Loucy (cell line): ENCODE measurements at regions not wholly inside any gene's neighbourhood (a gene's known extent, or its start where the extent isn't known, plus 50 kb on each side); places are given as distances from the start of the nearest gene placed in this dataset.
A peak's percentile ranks its signal among the peaks of the same experiment; 100 is the strongest.
"Not testable (repeated sequence)": the region's sequence is repeated elsewhere in the genome, so short reads cannot be mapped to it uniquely, and the experiment has no call there.

Experiments
- H2AFZ ChIP-seq: fragments of 200-600 bp; sonication (generic); 2 replicates; pipeline ENCODE4 v1.6.0; 2016; ENCODE audit warnings: antibody characterized with exemption, mild to moderate bottlenecking, low read length, moderate library complexity
- H3F3A ChIP-seq: fragments of 200-600 bp; 2 replicates; pipeline ENCODE4 v1.6.0; 2016; ENCODE audit warnings: antibody characterized with exemption, low read depth, mild to moderate bottlenecking
- H3K27me3 ChIP-seq: fragments of 200-600 bp; sonication (generic); 2 replicates; pipeline ENCODE4 v1.6.1; 2014; ENCODE audit warnings: low read length, mild to moderate bottlenecking; ENCODE audit not compliant: insufficient read depth, poor library complexity, severe bottlenecking
- H3K36me3 ChIP-seq: fragments of 200-600 bp; sonication (generic); 2 replicates; pipeline ENCODE4 v1.6.1; 2016; ENCODE audit warnings: low read length; ENCODE audit not compliant: insufficient read depth
- H3K4me1 ChIP-seq: fragments of 200-600 bp; sonication (generic); 2 replicates; pipeline ENCODE4 v1.5.1; 2014; ENCODE audit warnings: low read length, mild to moderate bottlenecking; ENCODE audit not compliant: insufficient read depth, poor library complexity, severe bottlenecking
- H3K4me2 ChIP-seq: fragments of 200-600 bp; sonication (generic); 2 replicates; pipeline ENCODE4 v1.6.0; 2014; ENCODE audit warnings: antibody characterized with exemption, low read length, low read depth, mild to moderate bottlenecking; ENCODE audit not compliant: poor library complexity, severe bottlenecking
- H3K4me3 ChIP-seq: fragments of 200-600 bp; sonication (generic); 2 replicates; pipeline ENCODE4 v1.5.1; 2014; ENCODE audit warnings: low read length, mild to moderate bottlenecking, mixed read lengths; ENCODE audit not compliant: poor library complexity, severe bottlenecking
- H3K79me2 ChIP-seq: fragments of 200-600 bp; sonication (generic); 2 replicates; pipeline ENCODE4 v1.6.1; 2014; ENCODE audit warnings: low read length; ENCODE audit not compliant: insufficient read depth
- H3K9ac ChIP-seq: fragments of 200-600 bp; sonication (generic); 2 replicates; pipeline ENCODE4 v1.6.0; 2014; ENCODE audit warnings: mild to moderate bottlenecking, low read depth, low read length, moderate library complexity; ENCODE audit not compliant: poor library complexity, severe bottlenecking
- H3K9me2 ChIP-seq: fragments of 200-600 bp; sonication (generic); replicated peaks from 2 replicates; pipeline ENCODE4 v1.6.1; 2016; ENCODE audit warnings: low read depth, low read length, mixed read lengths
- H3K9me3 ChIP-seq: fragments of 200-600 bp; sonication (generic); 2 replicates; pipeline ENCODE4 v1.6.1; 2014; ENCODE audit warnings: mild to moderate bottlenecking, antibody characterized with exemption, low read length, low read depth; ENCODE audit not compliant: insufficient read depth
- H4K20me1 ChIP-seq: fragments of 200-600 bp; sonication (generic); 2 replicates; pipeline ENCODE4 v1.6.0; 2014; ENCODE audit warnings: antibody characterized with exemption, low read length, mild to moderate bottlenecking; ENCODE audit not compliant: insufficient read depth, poor library complexity, severe bottlenecking
- EZH2phosphoT487 ChIP-seq: fragments of 200-600 bp; IDR thresholded peaks from 2 replicates; pipeline ENCODE4 v1.6.1; 2018; ENCODE audit warnings: antibody characterized with exemption, mild to moderate bottlenecking, moderate library complexity, borderline replicate concordance
- TF ChIP-seq, protein P1 (sequence below): fragments of 200-600 bp; sonication (generic); conservative IDR thresholded peaks from 2 replicates; pipeline ENCODE4 v1.5.1; 2014; ENCODE audit warnings: mild to moderate bottlenecking, antibody characterized with exemption, low read length

DNA sequence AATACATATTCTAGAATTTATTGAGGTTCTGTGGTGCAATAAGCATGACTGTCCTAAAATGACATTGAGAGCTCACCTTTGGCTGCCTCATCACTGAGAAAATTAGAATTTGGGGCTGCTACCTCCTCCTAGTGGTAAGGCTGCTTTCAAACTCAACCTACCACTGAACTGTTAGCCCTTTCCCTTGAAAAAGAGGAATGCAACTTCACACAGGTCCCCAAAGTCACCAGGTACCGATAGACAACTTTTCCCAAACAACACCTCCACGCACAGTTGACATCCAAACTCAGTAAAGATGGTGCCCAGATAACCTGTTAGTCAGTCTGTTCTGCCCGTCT lies 75.9 kb upstream of the SCIN start:
- H3K79me2 ChIP-seq: no peaks in the 10 kb centered on the region
- no peaks in the 10 kb centered on the region for H3K4me1 ChIP-seq
- no peak for TF ChIP-seq EZH2phosphoT487
- TF ChIP-seq, protein P1, sequence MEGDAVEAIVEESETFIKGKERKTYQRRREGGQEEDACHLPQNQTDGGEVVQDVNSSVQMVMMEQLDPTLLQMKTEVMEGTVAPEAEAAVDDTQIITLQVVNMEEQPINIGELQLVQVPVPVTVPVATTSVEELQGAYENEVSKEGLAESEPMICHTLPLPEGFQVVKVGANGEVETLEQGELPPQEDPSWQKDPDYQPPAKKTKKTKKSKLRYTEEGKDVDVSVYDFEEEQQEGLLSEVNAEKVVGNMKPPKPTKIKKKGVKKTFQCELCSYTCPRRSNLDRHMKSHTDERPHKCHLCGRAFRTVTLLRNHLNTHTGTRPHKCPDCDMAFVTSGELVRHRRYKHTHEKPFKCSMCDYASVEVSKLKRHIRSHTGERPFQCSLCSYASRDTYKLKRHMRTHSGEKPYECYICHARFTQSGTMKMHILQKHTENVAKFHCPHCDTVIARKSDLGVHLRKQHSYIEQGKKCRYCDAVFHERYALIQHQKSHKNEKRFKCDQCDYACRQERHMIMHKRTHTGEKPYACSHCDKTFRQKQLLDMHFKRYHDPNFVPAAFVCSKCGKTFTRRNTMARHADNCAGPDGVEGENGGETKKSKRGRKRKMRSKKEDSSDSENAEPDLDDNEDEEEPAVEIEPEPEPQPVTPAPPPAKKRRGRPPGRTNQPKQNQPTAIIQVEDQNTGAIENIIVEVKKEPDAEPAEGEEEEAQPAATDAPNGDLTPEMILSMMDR: peak; percentile 42
- no peaks in the 10 kb centered on the region for H4K20me1 ChIP-seq
- no peak overlapping the region for H2AFZ ChIP-seq
- no peak overlapping the region for H3K9ac ChIP-seq
- H3K36me3 ChIP-seq: no peaks in the 10 kb centered on the region
- H3K4me2 ChIP-seq: no peak overlapping the region
- no peaks in the 10 kb centered on the region for H3K27me3 ChIP-seq
- H3K9me2 ChIP-seq: no peaks in the 10 kb centered on the region
- H3F3A ChIP-seq: no peaks in the 10 kb centered on the region
- no peak overlapping the region for H3K4me3 ChIP-seq
- no peaks in the 10 kb centered on the region for H3K9me3 ChIP-seq

DNA sequence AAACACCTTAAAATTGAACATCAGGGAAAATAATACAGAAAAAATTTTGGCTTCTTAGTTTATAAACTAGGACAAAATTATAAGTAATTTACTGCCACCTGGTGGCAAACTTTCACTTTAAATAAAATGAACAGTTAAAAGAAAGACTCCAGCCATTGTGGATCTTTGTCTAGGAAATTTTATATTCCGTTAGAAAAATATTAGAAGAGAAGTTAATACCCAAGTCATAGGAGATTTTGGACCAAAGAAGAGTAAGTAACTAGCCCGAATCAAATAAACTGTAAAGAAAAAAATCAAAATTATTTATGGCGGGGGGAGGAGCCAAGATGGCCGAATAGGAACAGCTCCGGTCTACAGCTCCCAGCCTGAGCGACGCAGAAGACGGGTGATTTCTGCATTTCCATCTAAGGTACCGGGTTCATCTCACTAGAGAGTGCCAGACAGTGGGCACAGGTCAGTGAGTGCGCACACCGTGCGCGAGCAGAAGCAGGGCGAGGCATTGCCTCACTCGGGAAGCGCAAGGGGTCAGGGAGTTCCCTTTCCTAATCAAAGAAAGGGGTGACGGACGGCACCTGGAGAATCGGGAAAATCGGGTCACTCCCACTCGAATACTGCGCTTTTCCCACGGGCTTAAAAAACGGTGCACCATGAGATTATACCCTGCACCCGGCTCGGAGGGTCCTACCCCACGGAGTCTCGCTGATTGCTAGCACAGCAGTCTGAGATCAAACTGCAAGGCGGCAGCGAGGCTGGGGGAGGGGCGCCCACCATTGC lies 73.4 kb upstream of the SCIN start:
- not testable (repeated sequence) for H3F3A ChIP-seq, H3K4me3 ChIP-seq, H2AFZ ChIP-seq, H3K9me3 ChIP-seq, H3K9ac ChIP-seq, H3K4me1 ChIP-seq, H3K9me2 ChIP-seq, H3K79me2 ChIP-seq, H3K36me3 ChIP-seq, H4K20me1 ChIP-seq, H3K4me2 ChIP-seq, H3K27me3 ChIP-seq
- TF ChIP-seq, protein P1: peak; percentile 69

DNA sequence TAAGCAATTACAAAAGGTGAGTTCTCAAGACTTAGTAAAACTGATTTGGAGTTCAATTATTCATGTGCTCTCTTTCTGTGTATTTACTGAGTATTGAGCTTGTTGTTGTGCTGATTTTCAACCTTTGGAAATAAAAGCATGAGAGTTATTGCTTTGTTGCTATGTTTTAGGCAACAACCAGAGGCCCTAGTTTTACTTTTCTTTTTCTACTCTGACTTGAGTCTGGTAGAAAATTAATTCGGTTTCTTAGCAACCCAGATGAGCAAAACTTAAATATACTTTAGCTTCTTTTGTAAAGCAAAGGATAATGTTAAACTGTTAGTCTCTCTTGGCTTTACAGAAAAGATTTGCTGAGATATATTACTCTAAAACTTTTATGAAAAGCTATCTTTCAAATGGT lies 66.4 kb upstream of the SCIN start:
- H3K4me1 ChIP-seq: no peaks in the 10 kb centered on the region
- H3K79me2 ChIP-seq: no peaks in the 10 kb centered on the region
- no peaks in the 10 kb centered on the region for H3K9me2 ChIP-seq
- no peaks in the 10 kb centered on the region for H3K27me3 ChIP-seq
- H3K4me2 ChIP-seq: no peak overlapping the region
- no peak overlapping the region for H3K4me3 ChIP-seq
- no peaks in the 10 kb centered on the region for H4K20me1 ChIP-seq
- no peak for TF ChIP-seq EZH2phosphoT487
- TF ChIP-seq, protein P1: no peak
- no peak overlapping the region for H3K9ac ChIP-seq
- no peaks in the 10 kb centered on the region for H3F3A ChIP-seq
- 0 out of 2 replicates have a peak overlapping the region, but pooled peaks have one; percentile 36 for H2AFZ ChIP-seq
- H3K9me3 ChIP-seq: no peaks in the 10 kb centered on the region
- no peaks in the 10 kb centered on the region for H3K36me3 ChIP-seq
